SH-SY5Y (cell line): ENCODE measurements at regions not wholly inside any gene's neighbourhood (a gene's known extent, or its start where the extent isn't known, plus 50 kb on each side); places are given as distances from the start of the nearest gene placed in this dataset.

Experiments
- GATA2 ChIP-seq: IDR thresholded peaks from 2 replicates; pipeline ENCODE4 v1.6.1; 2011; ENCODE audit warnings: mild to moderate bottlenecking, low read depth, low read length
- GATA3 ChIP-seq: IDR thresholded peaks from 2 replicates; pipeline ENCODE4 v1.6.1; 2011; ENCODE audit warnings: low read depth, mild to moderate bottlenecking, low read length, moderate library complexity

GRCh38 chr6:114446342-114446741 is 103.5 kb upstream of the HS3ST5 start:
- no peak for TF ChIP-seq GATA2
- TF ChIP-seq GATA3 = no peak
